Neural cell (in vitro differentiated cells): ENCODE measurements at regions not wholly inside any gene's neighbourhood (a gene's known extent, or its start where the extent isn't known, plus 50 kb on each side); places are given as distances from the start of the nearest gene placed in this dataset.
A peak's percentile ranks its signal among the peaks of the same experiment; 100 is the strongest.

Experiments
- H2AFZ ChIP-seq: fragments of 200-600, 300-800 bp; sonication (generic), shearing (Covaris generic); 2 replicates; pipeline ENCODE4 v1.6.0; 2014; ENCODE audit warnings: low read depth, mild to moderate bottlenecking, antibody characterized with exemption, low read length, moderate library complexity
- H3F3A ChIP-seq: fragments of 200-600 bp; shearing (Covaris generic); 2 replicates; pipeline ENCODE4 v1.6.1; 2016; ENCODE audit warnings: mild to moderate bottlenecking, moderate library complexity, mixed read lengths, antibody characterized with exemption, low read length; ENCODE audit not compliant: insufficient read depth, poor library complexity, severe bottlenecking
- H3K27ac ChIP-seq: fragments of 200-600, 300-800 bp; sonication (generic), shearing (Covaris generic); 2 replicates; pipeline ENCODE4 v1.5.1; 2014; ENCODE audit warnings: mild to moderate bottlenecking, low read length, moderate library complexity
- H3K27me3 ChIP-seq: fragments of 300-800, 200-600 bp; sonication (generic), shearing (Covaris generic); 2 replicates; pipeline ENCODE4 v1.6.0; 2014; ENCODE audit warnings: mild to moderate bottlenecking, low read depth, low read length, moderate library complexity; ENCODE audit not compliant: insufficient read depth
- H3K36me3 ChIP-seq: fragments of 300-800, 200-600 bp; sonication (generic), shearing (Covaris generic); 2 replicates; pipeline ENCODE4 v1.5.1; 2014; ENCODE audit warnings: mild to moderate bottlenecking, antibody characterized with exemption, low read length, moderate library complexity; ENCODE audit not compliant: insufficient read depth
- H3K4me2 ChIP-seq: fragments of 300-800, 200-600 bp; sonication (generic), shearing (Covaris generic); 2 replicates; pipeline ENCODE4 v1.6.0; 2014; ENCODE audit warnings: mild to moderate bottlenecking, low read length
- H3K4me3 ChIP-seq: fragments of 300-800, 200-600 bp; sonication (generic), shearing (Covaris generic); 2 replicates; pipeline ENCODE4 v1.5.1; 2014; ENCODE audit warnings: mild to moderate bottlenecking, low read length, moderate library complexity
- H3K79me2 ChIP-seq: fragments of 200-600 bp; shearing (Covaris generic); replicated peaks from 2 replicates; pipeline ENCODE4 v1.6.0; 2014; ENCODE audit warnings: mild to moderate bottlenecking, low read length, moderate library complexity; ENCODE audit not compliant: insufficient read depth
- H3K9ac ChIP-seq: fragments of 300-800, 200-600 bp; sonication (generic), shearing (Covaris generic); 2 replicates; pipeline ENCODE4 v1.6.1; 2016; ENCODE audit warnings: mild to moderate bottlenecking, low read length, mixed read lengths
- H3K9me2 ChIP-seq: fragments of 200-600 bp; shearing (Covaris generic); 2 replicates; pipeline ENCODE4 v1.6.1; 2016; ENCODE audit warnings: mild to moderate bottlenecking, low read length, mixed read lengths; ENCODE audit not compliant: insufficient read depth
- H3K9me3 ChIP-seq: fragments of 200-600, 300-800 bp; sonication (generic), shearing (Covaris generic); 2 replicates; pipeline ENCODE4 v1.6.1; 2016; ENCODE audit warnings: mild to moderate bottlenecking, mixed run types, low read length, moderate library complexity, mixed read lengths
- H4K20me1 ChIP-seq: fragments of 200-600 bp; shearing (Covaris generic); 2 replicates; pipeline ENCODE4 v1.6.1; 2016; ENCODE audit warnings: mild to moderate bottlenecking, mixed run types; ENCODE audit not compliant: insufficient read depth
- EP300 ChIP-seq: fragments of 450-650 bp; conservative IDR thresholded peaks from 2 replicates; pipeline ENCODE4 v1.6.1; 2014; ENCODE audit warnings: antibody characterized with exemption, mild to moderate bottlenecking, moderate library complexity; ENCODE audit not compliant: poor library complexity, severe bottlenecking
- EZH2 ChIP-seq: fragments of 200-600, 300-800 bp; shearing (Covaris generic), sonication (generic); IDR thresholded peaks from 2 replicates; pipeline ENCODE4 v1.6.1; 2014; ENCODE audit warnings: antibody characterized with exemption, low read length, borderline replicate concordance, mild to moderate bottlenecking; ENCODE audit not compliant: insufficient read depth, poor library complexity, severe bottlenecking
- MXI1 ChIP-seq: fragments of 450-650 bp; conservative IDR thresholded peaks from 2 replicates; pipeline ENCODE4 v1.6.1; 2014; ENCODE audit warnings: antibody characterized with exemption, mild to moderate bottlenecking; ENCODE audit not compliant: poor library complexity, severe bottlenecking
- POLR2AphosphoS5 ChIP-seq: IDR thresholded peaks from 2 replicates; pipeline ENCODE4 v1.6.1; 2012
- RAD21 ChIP-seq: fragments of 450-650 bp; conservative IDR thresholded peaks from 2 replicates; pipeline ENCODE4 v1.6.1; 2014; ENCODE audit warnings: antibody characterized with exemption, mild to moderate bottlenecking, moderate library complexity
- SMC3 ChIP-seq: fragments of 450-650 bp; conservative IDR thresholded peaks from 2 replicates; pipeline ENCODE4 v1.6.1; 2014; ENCODE audit warnings: antibody characterized with exemption, mild to moderate bottlenecking, moderate library complexity; ENCODE audit not compliant: poor library complexity
- TAF1 ChIP-seq: IDR thresholded peaks from 2 replicates; pipeline ENCODE4 v1.6.1; 2012; ENCODE audit warnings: low read depth
- TF ChIP-seq, protein P1 (sequence below): IDR thresholded peaks from 2 replicates; pipeline ENCODE4 v1.6.1; 2012; ENCODE audit warnings: borderline replicate concordance
- TF ChIP-seq, protein P2 (sequence below): fragments of 450-650 bp; IDR thresholded peaks from 2 replicates; pipeline ENCODE4 v1.5.1; 2014; ENCODE audit warnings: antibody characterized with exemption, mild to moderate bottlenecking, moderate library complexity; ENCODE audit not compliant: poor library complexity, severe bottlenecking

DNA sequence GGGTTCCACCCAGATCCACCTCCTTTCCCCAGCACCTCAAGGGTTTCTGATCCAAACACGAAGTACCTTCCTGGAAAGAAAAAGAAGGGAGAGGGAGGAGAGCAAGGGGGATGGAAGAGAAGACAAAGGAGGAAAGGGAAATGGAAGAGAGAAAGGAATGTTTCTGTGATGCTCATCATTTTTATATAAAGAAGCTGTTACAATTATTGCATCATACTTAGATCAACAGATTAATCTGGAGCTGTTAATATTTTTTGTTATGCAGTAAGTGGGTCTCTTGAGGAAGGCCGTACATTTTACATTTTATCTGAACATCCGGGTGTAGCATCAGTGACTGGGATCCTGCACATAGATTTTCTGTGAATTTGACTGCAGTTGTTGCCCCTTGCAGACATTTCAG, 60.6 kb upstream of the NEDD4L start:
- Histone ChIP-seq H3K4me2 (no peak overlapping the region), H3K79me2 (no peaks in the 10 kb centered on the region), H3K27ac (peak overlapping the region; percentile 83), H3K4me3 (no peak overlapping the region), H2AFZ (no peak overlapping the region), H3K9me2 (no peaks in the 10 kb centered on the region), H3K27me3 (no peaks in the 10 kb centered on the region), H3F3A (no peaks in the 10 kb centered on the region), H3K36me3 (no peaks in the 10 kb centered on the region), H3K9ac (no peak overlapping the region), H3K9me3 (no peaks in the 10 kb centered on the region), H4K20me1 (no peaks in the 10 kb centered on the region)
- TF ChIP-seq TAF1 (no peak), SMC3 (no peak), EZH2 (no peak), RAD21 (no peak), POLR2AphosphoS5 (no peak)
- TF ChIP-seq, protein P1, sequence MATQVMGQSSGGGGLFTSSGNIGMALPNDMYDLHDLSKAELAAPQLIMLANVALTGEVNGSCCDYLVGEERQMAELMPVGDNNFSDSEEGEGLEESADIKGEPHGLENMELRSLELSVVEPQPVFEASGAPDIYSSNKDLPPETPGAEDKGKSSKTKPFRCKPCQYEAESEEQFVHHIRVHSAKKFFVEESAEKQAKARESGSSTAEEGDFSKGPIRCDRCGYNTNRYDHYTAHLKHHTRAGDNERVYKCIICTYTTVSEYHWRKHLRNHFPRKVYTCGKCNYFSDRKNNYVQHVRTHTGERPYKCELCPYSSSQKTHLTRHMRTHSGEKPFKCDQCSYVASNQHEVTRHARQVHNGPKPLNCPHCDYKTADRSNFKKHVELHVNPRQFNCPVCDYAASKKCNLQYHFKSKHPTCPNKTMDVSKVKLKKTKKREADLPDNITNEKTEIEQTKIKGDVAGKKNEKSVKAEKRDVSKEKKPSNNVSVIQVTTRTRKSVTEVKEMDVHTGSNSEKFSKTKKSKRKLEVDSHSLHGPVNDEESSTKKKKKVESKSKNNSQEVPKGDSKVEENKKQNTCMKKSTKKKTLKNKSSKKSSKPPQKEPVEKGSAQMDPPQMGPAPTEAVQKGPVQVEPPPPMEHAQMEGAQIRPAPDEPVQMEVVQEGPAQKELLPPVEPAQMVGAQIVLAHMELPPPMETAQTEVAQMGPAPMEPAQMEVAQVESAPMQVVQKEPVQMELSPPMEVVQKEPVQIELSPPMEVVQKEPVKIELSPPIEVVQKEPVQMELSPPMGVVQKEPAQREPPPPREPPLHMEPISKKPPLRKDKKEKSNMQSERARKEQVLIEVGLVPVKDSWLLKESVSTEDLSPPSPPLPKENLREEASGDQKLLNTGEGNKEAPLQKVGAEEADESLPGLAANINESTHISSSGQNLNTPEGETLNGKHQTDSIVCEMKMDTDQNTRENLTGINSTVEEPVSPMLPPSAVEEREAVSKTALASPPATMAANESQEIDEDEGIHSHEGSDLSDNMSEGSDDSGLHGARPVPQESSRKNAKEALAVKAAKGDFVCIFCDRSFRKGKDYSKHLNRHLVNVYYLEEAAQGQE = no peak

DNA sequence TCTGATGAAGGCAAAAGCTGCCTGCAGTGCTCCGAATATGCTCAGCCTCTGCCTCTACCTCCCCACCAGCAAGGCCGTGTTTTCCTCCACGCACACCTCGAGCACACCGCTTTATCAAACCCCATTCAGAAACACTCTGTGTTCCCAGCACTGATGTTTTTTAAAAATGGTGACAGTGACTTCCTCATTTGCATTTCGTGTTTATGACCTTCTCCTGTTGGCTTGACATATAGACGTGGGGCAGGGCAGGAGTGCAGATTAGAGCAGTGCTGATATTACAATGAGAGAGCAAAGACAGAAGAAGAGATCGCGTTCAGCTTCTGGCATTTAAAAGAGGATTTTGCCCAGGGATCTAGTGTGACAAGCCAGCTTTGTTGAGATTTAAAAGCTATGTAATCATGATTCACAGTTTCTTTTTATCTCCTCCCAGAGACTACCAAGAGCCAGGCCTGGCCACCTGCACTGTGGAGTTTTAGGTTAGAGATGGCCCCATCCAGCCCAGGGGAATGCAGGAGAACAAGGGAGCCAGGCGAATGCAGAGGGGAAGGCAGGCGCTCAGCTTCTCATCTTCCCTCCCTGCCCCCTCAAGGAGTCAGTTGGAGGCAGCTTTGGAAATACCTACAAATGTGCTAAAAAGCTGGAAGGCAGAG, 61.5 kb upstream of the NEDD4L start:
- TF ChIP-seq TAF1 (no peak), EZH2 (no peak), EP300 (no peak), RAD21 (no peak), SMC3 (no peak), POLR2AphosphoS5 (no peak), MXI1 (no peak)
- TF ChIP-seq, protein P1 = no peak
- TF ChIP-seq, protein P2, sequence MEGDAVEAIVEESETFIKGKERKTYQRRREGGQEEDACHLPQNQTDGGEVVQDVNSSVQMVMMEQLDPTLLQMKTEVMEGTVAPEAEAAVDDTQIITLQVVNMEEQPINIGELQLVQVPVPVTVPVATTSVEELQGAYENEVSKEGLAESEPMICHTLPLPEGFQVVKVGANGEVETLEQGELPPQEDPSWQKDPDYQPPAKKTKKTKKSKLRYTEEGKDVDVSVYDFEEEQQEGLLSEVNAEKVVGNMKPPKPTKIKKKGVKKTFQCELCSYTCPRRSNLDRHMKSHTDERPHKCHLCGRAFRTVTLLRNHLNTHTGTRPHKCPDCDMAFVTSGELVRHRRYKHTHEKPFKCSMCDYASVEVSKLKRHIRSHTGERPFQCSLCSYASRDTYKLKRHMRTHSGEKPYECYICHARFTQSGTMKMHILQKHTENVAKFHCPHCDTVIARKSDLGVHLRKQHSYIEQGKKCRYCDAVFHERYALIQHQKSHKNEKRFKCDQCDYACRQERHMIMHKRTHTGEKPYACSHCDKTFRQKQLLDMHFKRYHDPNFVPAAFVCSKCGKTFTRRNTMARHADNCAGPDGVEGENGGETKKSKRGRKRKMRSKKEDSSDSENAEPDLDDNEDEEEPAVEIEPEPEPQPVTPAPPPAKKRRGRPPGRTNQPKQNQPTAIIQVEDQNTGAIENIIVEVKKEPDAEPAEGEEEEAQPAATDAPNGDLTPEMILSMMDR = no peak
- Histone ChIP-seq H3F3A (no peaks in the 10 kb centered on the region), H3K27ac (peak overlapping the region; percentile 72), H3K36me3 (no peaks in the 10 kb centered on the region), H2AFZ (no peak overlapping the region), H3K9ac (peak overlapping the region; percentile 33), H3K4me2 (no peak overlapping the region), H3K27me3 (no peaks in the 10 kb centered on the region), H3K9me2 (no peaks in the 10 kb centered on the region), H3K79me2 (no peaks in the 10 kb centered on the region), H3K4me3 (no peak overlapping the region), H4K20me1 (no peaks in the 10 kb centered on the region), H3K9me3 (no peaks in the 10 kb centered on the region)
